ENCODE measurements at regions not wholly inside any gene's neighbourhood (a gene's known extent, or its start where the extent isn't known, plus 50 kb on each side); places are given as distances from the start of the nearest gene placed in this dataset.

DNA sequence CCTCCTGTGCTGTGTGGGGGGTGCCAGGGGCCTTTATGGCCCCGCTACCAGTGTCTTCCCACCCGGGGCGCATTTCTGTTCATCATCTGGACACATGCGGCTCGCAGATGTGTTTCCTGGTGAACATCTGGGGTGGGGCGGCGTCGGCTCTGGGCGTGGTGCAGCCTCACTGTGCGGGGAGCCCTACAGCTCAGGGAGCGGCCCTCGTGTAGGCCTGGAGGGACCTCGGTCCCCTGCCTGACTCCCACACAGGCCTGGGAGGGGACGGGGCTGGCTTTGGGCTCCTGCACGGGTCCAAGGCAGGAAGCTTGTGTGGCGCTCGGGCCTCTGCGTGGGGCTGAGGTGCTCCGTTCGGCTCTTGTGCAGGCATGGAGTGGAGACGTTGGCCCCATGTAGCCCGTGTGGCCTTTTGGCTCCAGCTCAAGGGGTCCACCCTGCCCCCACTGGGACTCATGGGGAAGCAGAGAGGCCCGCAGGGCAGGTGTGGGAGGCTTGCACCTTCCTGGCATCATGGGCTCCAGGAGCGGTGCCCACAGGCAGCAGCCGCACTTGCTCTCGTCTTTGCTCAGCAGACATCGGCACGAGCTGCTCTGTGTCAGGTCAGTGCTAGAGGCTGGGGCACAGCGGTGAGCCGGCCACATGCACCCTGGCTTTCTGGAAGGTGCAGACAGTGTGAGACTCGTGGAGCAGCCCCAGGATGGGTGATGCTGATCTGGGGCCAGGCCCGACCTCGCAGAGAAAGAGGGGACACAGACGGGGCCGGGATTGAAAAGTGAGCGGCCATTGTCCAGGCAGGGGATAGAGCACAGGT lies 90.1 kb upstream of the ACTRT2 start:
- H3K27ac ChIP-seq: no peak overlapping the region
- no peak for DNase-seq
- no peak for TF ChIP-seq POLR2A (IDR thresholded peaks at IDR 0.05)
- TF ChIP-seq CTCF (IDR thresholded peaks at IDR 0.05): no peak
- 62 to 81% (median 72%) methylated on average over 15 to 36 of the region's 36 CpGs for WGBS, 4 donors
- no peak overlapping the region for H3K4me3 ChIP-seq
- H3K9me3 ChIP-seq (replicated peaks in 1 of 3): no peaks in the 10 kb centered on the region
- intact Hi-C loops (cut with DNase I): no loop called here
- no peaks in the 10 kb centered on the region for H3K4me1 ChIP-seq (replicated peaks in 1 of 2)
- no peaks in the 10 kb centered on the region for H3K27me3 ChIP-seq
- H3K36me3 ChIP-seq (replicated peaks in 1 of 2): no peaks in the 10 kb centered on the region

DNA sequence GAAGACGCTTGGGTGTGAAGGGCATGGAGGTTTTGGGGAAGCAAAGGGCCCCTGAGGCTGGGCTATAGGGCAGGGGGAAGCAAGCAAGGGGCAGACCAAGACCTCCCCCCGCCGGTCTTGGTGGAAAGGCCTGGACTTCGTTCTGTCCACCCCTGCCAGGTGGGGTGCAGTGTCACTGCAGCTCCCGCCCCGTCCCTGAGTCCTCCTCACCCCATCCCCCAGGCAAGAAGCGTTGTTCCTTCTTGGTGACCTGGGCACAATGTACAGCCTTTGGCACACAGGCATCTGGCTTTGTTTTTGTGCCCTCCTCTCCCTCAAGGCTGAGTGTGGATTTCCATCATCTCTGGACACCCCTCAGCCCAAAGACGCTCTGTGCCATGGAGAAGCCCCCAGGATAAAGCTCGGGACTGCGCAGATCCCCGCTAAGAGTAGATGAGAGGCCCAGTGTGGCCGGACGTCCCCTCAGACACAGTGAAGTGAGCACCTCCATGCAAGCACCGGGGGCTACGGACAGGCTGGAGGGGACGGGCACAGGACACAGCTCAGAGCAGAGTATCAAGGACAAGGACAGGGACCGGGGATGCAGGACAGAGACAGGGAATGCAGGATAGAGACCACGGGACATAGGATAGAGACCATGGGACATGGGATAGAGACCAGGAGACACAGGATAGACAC lies 89.4 kb upstream of the ACTRT2 start:
- 69 to 76% (median 73%) methylated on average over 18 of the region's 18 CpGs for WGBS, 4 donors
- DNase-seq: no peak
- intact Hi-C loops (cut with DNase I): no loop called here
- Histone ChIP-seq H3K4me3 (no peak overlapping the region), H3K27me3 (no peaks in the 10 kb centered on the region), H3K9me3 (replicated peaks in 1 of 3) (no peaks in the 10 kb centered on the region), H3K4me1 (replicated peaks in 1 of 2) (no peaks in the 10 kb centered on the region), H3K36me3 (replicated peaks in 1 of 2) (no peaks in the 10 kb centered on the region), H3K27ac (no peak overlapping the region)
- TF ChIP-seq POLR2A (IDR thresholded peaks at IDR 0.05) (no peak), CTCF (IDR thresholded peaks at IDR 0.05) (no peak)

- no peak overlapping the region for H3K27ac ChIP-seq
- no peaks in the 10 kb centered on the region for H3K36me3 ChIP-seq (replicated peaks in 1 of 2)
- TF ChIP-seq POLR2A (IDR thresholded peaks at IDR 0.05) (no peak), CTCF (IDR thresholded peaks at IDR 0.05) (no peak)
- H3K4me1 ChIP-seq (replicated peaks in 1 of 2): no peaks in the 10 kb centered on the region
- H3K4me3 ChIP-seq: no peak overlapping the region
- 65 to 72% (median 67%) methylated on average over 1 to 29 of the region's 29 CpGs for WGBS, 4 donors
- no peak for DNase-seq
- no peaks in the 10 kb centered on the region for H3K9me3 ChIP-seq (replicated peaks in 1 of 3)
- H3K27me3 ChIP-seq: no peaks in the 10 kb centered on the region
- intact Hi-C loops (cut with DNase I): no loop called here
Observed at GRCh38 chr1:2932671-2933350, 88.5 kb upstream of the ACTRT2 start.

DNA sequence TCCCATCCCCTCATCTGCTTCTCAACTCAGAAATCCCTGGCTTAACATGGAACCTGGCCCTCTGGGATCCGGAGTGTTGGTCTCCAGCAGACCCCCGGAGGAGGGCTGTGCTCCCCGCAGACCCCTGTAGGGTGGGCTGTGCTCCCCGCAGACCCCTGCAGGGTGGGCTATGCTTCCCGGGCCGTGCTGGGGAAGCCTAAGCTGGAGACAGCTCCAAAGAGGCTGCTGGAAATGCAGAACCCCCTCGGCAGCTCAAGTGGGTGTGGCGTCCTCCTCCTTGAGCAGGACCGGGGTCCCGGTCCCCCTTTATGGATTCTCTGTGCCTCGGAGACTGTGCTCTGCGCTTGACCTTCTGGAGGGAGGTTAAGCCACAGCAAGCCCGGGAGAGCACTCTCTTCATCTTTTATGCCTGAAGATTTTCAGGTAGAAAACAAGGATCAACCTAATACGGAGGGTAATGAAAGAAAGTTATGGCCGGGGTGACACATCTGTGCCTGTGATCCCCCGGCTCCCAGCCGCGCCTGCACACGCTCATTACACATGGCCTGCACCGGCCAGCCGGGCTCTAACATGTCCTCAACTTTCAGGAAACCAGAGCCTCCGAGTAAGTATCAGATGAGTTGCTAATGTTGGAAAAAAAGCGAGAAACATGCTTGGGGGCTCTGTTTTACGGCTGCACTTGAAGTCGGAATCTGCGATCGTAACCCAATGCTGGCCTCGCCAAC lies 87.7 kb upstream of the ACTRT2 start:
- no peak for TF ChIP-seq CTCF (IDR thresholded peaks at IDR 0.05)
- no peak for TF ChIP-seq POLR2A (IDR thresholded peaks at IDR 0.05)
- H3K27ac ChIP-seq: no peak overlapping the region
- H3K9me3 ChIP-seq (replicated peaks in 1 of 3): no peaks in the 10 kb centered on the region
- H3K4me3 ChIP-seq: no peak overlapping the region
- no peak for DNase-seq
- intact Hi-C loops (cut with DNase I): no loop called here
- no peaks in the 10 kb centered on the region for H3K36me3 ChIP-seq (replicated peaks in 1 of 2)
- H3K4me1 ChIP-seq (replicated peaks in 1 of 2): no peaks in the 10 kb centered on the region
- 70 to 71% (median 71%) methylated on average over 21 to 28 of the region's 28 CpGs for WGBS, 4 donors
- H3K27me3 ChIP-seq: no peaks in the 10 kb centered on the region

Data from adrenal gland (tissue), 9 donors.